Fibroblast of skin of scalp (primary cell): ENCODE measurements at regions not wholly inside any gene's neighbourhood (a gene's known extent, or its start where the extent isn't known, plus 50 kb on each side); places are given as distances from the start of the nearest gene placed in this dataset.
A peak's percentile ranks its signal among the peaks of the same experiment; 100 is the strongest.
"Not testable (repeated sequence)": the region's sequence is repeated elsewhere in the genome, so short reads cannot be mapped to it uniquely, and the experiment has no call there.

ENCODE experiments used
- DNase-seq: peaks from one replicate; pipeline ENCODE4 v3.0.0-alpha.2; 2013

DNA sequence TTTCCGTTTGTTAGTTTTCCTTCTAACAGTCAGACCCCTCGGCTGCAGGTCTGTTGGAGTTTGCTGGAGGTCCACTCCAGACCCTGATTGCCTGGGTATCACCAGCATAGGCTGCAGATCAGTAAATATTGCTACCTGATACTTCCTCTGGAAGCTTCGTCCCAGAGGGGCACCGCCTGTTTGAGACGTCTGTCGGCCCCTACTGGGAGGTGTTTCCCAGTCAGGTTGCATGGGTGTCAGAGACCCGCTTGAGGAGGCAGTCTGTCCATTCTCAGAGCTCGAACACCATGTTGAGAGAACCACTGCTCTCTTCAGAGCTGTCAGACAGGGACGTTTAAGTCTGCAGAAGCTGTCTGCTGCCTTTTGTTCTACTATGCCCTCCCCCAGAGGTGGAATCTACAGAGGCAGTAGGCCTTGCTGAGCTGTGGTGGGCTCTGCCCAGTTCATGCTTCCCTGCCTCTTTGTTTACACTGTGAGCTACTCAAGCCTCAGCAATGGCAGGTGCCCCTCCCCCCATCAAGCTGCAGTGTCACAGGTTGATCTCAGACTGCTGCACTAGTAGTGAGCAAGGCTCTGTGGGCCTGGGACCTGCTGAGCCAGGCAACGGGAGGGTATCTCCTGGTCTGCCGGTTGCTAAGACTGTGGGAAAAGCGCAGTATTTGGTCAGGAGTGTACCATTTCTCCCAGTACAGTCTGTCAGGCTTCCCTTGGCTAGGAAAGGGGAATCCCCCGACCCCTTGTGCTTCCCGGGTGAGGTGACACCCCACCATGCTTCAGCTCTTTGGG lies 74.4 kb upstream of the TOP3B start:
- not testable (repeated sequence) for DNase-seq

DNA sequence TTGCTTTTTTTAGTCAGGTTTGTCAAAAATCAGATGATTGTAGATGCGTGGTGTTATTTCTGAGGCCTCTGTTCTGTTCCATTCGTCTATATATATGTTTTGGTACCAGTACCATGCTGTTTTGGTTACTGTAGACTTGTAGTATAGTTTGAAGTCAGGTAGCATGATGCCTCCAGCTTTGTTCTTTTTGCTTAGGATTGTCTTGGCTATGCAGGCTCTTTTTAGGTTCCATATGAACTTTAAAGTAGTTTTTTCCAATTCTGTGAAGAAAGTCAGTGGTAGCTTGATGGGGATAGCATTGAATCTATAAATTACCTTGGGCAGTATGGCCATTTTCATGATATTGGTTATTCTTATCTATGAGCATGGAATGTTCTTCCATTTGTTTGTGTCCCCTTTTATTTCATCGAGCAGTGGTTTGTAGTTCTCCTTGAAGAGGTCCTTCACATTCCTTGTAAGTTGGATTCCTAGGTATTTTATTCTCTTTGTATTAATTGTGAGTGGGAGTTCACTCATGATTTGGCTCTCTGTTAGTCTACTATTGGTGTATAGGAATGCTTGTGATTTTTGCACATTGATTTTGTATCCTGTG lies 70.1 kb upstream of the TOP3B start:
- not testable (repeated sequence) for DNase-seq

DNA sequence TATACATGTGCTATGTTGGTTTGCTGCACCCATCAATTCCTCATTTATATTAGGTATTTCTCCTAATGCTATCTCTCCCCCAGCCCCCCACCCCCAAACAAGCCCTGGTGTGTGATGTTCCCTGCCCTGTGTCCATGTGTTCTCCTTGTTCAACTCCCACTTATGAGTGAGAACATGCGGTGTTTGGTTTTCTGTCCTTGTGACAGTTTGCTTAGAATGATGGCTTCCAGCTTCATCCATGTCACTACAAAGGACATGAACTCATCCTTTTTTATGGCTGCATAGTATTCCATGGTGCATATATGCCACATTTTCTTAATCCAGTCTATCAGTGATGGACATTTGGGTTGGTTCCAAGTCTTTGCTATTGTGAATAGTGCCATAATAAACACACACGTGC lies 68.4 kb upstream of the TOP3B start:
- not testable (repeated sequence) for DNase-seq

DNA sequence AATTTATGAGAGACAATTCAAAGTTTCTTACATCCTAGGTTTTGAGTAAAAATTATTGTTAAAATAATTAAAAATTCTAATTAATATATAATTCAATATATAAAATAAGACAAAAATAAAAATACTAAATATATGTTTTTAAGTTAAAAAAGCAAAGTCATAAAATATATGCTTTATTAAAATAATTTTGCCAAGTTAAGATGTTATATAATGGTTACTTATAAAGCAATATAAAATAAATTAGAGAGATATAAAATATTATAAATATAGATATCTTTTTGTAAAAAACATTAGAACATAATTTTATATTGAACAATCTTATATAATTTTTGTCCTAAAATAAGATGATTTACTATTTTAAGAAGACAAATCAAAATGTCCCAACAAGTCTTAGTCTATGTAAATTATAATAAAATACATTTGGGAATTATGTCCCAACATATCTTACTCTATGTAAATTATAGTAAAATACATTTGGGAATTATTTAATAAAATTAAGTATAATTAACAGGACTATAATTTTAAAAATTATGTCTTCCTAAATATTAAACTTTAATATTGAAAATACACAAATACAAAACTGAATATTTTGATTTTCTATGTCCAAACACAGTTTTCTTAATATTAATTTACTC lies 67.7 kb upstream of the TOP3B start:
- DNase-seq = no peak

DNA sequence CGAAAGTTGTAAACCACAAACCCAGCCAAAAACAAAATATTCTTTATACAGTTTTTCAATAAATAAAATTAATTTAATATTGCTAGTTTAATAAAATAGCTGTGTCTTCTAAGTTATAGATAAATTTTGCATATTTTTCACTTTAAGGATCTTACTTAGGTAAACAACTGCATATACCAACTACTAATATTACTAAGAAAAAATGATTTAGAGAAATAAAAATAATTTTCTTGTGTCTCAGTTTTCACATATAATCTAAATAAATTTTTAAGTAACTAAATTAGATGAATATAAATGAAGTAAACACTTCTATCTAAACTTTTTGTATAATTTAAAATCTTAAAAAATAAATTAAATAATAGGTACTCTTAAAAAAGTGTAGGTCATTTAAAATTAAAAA lies 67.1 kb upstream of the TOP3B start:
- no peak for DNase-seq

DNA sequence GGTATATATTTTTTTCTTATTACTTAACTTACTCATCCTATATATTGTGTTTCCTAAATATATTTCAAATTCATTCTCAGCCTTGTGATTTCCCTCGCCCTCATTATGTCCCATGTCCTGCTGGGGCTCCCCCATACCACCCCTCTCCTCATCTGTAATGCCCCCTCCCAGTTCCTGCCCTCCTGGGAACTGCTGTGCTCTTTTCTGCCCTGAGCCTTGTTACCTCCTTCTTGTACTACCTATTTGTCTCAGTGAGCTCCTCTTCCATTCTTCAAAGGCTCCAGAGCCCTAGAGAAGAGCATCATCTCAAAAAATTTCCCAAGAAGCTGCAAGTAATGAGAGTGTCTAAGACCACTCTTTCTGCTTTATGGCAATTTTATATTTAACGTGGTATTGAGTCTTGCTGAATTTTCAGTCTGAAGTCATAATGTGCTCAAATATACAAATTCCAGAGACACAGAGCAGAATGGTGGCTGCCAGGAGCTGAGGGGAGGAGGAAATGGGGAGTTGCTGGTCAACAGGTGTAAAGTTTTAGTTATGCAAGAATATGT lies 66.5 kb upstream of the TOP3B start:
- DNase-seq = no peak

DNA sequence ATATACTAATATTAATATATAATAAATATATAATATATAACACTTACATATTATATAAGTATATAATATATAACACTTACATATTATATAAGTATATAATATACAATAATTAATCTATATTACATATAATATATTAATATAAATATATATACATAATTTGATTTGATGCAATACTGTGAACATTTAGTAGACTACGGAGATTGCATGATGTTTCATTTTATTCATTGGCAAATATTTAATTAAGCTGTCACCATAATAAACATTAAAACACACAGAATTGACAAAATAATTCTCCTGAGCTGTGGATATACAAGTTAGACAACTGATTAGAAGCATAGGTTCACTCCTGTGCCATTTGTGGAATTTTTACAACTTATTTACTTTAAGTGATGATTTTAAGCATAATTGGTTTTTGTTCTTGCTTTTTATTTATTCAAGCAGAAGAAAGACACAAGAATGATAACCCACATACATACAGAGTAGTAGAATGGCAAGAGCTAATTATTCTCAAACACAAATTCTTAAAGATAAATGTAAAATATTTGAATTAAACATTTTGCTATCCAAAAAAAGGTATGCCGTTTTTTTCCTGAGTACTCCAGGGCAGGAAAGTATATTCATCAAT lies 65.8 kb upstream of the TOP3B start:
- DNase-seq = no peak

DNA sequence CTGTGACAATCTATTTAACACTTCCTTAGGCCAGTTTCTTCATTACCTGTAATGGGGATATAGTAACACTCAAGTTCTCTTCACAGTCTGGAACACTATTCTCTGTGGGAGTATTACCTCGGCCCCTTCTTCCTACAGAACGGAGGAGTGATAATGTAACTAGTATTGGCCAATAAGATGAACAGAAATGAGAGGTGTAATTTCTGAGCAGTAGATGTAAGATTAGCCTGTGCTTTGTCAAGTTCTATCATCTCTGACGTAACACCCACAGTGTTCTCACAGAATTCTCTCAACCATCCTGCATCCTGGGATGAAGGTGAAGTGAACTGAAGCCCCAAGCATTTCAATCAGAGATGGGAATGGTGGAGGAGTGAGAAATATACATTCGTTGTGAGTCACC lies 65.2 kb upstream of the TOP3B start:
- no peak for DNase-seq

DNA sequence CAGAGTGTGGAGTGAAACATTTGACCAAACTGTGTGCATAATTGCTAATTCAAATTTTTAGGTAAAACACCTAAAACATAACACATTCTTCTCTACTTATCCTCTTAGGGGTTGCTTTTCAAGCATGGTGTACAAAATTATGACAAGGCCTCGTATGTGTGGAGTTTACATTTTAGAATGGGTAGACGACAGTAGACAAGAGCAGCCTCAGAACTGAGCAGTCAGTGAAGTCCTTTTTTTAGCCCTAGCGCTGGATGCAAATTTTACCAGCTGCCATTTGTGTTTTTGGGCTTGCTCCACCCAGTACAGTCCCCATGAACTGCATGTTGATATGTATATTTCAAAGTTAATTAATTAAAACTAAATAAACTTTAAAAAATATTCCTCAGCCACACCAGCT lies 64.7 kb upstream of the TOP3B start:
- DNase-seq = no peak

DNA sequence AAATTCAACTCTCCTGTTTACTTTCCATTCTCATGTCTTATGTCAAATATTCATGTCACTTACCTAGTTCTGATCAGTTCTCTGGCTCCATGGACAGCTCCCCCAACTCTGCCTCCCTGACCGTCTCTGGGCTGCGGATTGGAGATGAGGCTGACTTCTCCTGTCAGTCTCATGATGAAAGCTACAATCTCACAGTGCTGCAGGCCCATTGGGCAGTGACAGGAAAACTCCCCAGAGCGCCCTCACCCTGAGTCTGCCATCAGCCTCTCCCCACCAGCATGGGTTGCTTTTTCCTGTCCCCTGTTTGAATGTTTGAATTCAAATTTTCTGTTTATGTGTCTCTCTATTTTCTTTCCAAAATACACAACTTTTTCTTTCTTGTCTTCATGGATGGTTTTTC lies 63.8 kb upstream of the TOP3B start:
- DNase-seq = no peak

DNA sequence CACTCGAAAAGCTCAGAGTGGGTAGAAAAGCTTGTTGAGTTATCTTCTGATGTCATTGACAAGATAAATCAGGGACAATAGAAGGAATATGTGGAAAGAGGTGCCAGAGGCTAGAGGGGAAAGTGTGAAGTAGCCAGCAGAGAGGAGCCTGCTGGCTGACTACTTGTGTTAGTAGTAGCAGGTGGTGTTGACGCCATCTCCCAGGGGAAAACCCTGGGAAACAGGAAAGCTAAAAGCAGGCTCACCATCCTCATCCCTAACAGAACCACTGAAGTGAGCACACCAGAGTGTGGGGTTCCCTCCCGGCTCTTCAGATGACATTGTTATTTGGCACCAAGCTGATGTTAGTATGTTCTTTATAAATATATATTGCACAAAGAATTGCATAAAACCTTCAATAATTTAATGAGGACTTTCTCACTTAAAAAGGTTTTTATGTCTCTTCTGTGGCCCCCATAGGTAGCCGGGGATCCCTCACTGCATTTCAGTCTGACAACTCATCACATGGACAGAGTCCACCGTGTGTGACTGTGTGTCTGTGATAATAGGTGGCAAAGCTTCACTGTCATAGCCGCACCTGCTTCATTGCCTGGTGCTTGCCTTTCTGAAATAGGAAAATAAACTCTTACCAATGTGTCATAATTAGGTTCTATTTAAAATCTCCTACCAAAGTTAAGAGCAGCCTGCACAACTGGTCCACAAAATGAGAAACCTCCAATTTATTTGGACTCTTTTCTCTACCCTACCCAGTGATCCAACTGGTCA lies 63.2 kb upstream of the TOP3B start:
- DNase-seq = no peak

DNA sequence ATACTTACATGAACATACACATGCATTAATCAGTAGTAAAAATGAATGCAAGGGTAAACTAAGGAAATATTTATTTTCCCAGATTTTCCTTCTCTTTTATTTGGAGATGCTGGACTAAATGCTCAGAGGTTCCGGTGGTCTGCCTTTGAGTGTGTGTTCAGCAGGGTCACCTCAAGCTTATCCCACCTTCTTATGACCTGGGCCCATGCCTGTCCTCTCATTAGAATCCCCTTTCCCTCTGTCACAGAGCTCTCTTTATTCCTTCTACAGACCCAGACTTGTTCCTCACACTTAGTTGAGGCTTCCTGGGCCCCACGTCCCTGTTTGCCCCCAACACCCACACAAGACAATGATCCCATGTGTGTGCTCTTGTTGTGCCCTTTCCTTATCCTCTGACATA lies 61.6 kb upstream of the TOP3B start:
- DNase-seq = no peak

DNA sequence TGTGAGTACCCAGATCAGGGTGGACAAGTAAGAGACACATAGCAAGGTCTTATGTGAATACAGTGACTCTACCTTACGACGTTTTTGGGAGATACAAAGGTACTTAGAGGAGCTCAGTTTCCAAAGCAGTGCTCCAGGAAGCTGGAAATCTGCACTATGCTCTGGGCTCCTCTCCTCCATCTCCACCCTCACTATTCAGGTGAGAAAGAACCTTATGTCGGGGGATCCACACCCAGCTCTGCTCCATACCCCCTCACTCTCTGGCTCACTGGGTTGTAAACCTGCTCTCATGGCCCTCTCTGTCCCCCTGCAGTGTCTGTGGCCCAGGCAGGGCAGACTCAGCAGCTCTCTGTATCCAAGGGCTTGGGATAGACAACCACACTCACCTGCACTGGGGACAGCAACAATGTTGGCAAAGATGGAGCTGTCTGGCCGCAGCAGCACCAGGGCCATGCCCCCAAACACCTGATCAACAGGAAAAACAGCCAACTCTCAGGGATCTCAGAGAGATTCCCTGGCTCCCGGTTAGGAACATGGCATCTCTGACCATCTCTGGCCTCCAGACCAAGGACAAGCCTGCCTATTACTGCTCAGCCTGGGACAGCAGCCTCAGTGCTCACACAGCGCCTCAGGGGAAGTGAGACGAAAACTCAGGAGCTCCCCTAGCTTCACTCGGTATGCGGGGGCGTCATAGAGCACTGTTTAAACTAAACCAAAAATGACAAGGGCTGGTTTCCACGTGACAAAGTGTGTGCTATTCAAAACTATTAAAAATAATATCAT lies 60.9 kb upstream of the TOP3B start:
- no peak for DNase-seq

DNA sequence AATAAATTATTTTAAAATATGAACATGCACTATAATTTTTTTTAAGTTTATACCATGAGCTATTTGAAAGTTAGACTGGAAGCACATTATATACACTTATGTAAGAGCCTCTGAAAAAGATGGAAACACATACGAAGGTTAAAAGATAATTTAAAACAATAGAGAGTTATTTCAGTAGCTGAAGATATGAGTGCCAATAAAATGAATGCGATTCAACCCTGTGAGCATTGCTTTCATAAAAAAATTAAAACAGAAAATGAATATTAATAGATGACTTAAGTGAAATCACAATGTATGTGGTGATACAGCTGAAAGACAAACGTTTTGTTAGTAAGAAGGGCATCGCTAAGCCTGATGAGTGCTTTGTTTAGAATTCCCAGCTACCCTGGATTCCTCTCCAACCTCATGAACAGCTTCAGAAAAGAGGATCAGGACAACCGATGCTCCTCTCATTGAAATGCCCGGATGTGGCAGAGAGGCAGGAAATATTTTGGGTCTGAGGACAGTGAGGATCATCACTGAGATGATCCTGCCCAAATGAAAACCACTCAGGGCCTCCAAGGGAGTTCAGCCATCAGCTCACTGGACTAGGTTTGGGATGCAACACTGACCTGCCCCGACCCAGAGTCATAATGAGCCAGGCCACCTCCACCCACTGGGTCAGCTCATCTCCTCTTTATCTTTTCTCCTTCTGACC lies 60.2 kb upstream of the TOP3B start:
- DNase-seq = no peak

DNA sequence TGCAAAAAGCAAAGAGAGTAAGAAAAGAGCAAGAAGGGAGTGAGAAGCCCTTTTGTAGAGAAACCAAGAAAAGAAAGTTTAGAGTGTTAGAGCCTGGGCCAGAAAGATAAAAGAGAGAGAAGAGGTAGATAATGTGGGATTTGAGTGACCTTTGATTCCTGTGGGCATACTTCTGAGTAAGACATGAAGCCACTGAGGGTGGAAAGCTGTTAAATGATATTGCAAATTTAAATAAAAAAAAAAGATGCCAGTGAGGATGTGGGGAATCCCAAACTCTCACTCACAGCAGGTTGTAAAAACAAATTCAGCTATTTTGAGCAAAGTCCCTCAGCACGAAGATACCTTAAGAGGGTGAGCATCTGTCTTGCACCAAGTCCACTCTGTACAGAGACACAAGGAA lies 59.4 kb upstream of the TOP3B start:
- DNase-seq = no peak

DNA sequence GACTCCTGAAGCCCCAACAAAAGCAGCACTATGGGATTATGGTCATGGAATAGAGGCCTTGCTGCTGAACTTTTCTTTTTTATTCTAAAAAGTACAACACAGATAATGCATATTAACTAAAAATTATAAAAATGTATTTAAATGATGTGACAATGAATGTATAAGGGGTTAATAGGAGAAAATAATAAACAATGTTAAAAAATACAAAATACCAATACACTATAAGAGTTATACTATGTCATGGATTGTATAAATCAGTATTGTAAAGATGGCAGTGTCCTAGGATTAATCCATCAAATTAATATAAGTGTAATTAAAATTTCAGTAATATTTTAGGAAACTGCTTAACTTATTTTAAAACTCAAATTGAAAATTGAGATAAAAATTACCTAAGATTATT lies 58.3 kb upstream of the TOP3B start:
- no peak for DNase-seq

DNA sequence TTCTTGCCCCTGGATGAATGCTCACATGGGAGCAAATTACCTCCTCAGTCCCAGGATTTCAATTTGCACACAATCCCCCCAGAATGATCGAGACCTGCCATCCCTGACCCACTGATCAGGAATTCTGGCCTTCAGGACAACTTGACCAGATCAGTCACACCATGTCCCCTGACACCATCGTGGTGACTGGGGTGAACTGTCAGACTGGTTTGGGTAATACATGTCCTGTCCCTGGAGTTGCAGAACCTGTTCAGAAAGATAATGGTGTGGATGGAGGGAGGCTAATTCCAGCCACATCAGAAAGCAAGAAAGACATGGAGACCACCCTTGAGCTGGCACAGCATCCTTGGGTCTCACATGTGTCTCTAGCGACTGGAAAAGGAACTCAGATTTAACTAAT lies 57.9 kb upstream of the TOP3B start:
- DNase-seq = no peak

DNA sequence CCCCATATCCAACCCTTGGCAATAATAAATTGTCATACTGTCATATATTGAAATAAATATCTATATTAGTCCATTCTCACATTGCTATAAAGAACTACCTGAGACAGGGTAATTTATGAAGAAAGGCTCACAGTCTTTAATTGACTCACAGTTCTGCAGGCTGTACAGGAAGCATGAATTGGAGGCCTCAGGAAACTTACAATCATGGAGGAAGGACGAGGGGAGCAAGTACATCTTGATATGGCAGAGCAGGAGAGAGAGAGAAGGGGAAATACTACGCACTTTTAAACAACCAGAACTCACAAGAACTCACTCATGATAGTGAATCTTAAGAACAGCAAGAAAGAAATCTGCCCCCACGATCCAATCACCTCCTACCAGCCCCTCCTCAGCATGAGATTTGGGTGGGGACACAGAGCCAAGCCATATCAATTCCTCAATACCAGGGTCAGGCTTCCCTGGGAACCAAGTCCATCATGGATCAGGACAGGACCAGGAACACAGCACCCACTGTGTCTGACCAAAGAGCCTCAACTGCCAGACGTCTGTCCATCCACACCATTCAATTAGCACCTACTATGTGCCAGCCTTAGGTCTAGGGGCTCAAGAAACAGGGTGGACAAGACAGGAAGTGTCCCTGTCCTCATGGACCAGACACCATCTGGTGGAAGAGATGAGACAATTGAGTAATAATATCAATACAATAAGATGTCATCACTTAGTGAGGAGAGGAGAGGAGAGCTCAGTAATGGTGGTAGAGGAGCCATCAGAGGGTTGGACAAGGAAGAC lies 56.9 kb upstream of the TOP3B start:
- no peak for DNase-seq

DNA sequence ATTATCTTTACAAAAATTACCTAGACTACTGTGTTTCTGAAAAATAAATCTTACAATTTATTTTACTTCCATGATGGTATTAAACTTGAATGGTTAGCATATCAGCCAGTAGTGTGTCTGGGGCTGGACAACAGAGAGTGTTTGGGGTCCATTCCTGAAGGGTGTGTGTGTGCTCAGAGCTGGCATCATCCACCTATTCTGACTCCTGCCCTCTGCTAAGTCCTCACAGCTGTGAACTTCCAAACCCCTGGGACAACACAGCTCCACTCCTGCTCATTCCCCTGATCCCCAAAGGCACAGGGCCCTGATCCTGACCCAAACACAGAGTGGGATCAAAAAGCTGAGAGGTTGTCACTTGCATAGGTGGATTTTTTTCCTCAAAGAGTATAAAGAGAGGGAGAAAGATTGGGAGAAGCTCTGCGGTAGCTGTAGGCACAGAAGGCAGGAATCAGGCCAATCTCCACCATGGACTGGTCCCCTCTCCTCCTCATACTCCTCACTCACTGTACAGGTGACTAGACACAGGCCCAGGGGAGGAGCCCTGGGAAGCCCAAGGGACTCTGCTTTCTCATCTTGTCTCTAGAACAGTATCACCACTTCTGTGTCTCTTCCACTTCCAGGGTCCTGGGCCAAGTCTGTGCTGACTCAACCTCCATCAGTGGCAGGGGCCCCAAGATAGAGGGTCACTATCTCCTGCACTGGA lies 55.7 kb upstream of the TOP3B start:
- no peak for DNase-seq

DNA sequence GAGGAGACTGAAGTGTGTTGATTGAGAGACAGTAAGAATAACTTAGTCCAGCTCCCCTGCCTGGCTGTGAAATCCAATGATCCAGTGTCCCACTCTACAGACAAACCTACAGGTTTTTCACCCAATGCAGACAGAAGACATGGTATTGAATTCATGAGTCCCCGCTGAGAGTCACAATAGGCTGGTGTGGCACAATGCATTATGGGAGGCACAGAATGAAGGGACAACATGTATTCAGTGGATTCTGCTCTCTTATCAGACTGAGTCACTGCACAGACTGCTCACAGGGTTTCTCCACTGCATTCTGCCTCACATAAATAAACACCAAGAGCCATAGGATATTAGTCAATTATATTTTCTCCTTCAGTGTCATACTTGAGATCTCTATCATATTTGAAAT lies 55.2 kb upstream of the TOP3B start:
- DNase-seq = peak; percentile 6
